Activated CD8-positive, alpha-beta T cell treated with anti-CD3 and anti-CD28 coated beads, Interleukin-2, amount 10 ng/mL, durations not matched to agents 7 days and 5 days (primary cell): ENCODE measurements at regions not wholly inside any gene's neighbourhood (a gene's known extent, or its start where the extent isn't known, plus 50 kb on each side); places are given as distances from the start of the nearest gene placed in this dataset.

Experiments used
- ATAC-seq: fragments of 150-1000 bp; cut with Tn5 transposase; one replicate; pipeline ENCODE4 v1.10.0; 2021; ENCODE audit warnings: moderate library complexity
- CTCF ChIA-PET: fragments of 350-600 bp; sonication (Branson Sonifier 250); formaldehyde crosslinking; loops from one replicate; lab custom pipeline; 2021; ENCODE audit warnings: antibody characterized with exemption; lab: Charles Lee
- POLR2A ChIA-PET: fragments of 350-600 bp; sonication (Branson Sonifier 250); formaldehyde crosslinking; loops from one replicate; lab custom pipeline; 2021; ENCODE audit warnings: antibody characterized with exemption; lab: Charles Lee
- DNase-seq: peaks from one replicate; pipeline ENCODE4 v3.0.0-alpha.2; 2020
- H3K27ac Mint-ChIP-seq: one replicate; pipeline ENCODE4 v1.8.0; 2021; ENCODE audit warnings: mild to moderate bottlenecking, mixed read lengths
- H3K27me3 Mint-ChIP-seq: one replicate; pipeline ENCODE4 v1.8.0; 2021; ENCODE audit warnings: low read depth, mixed read lengths
- H3K36me3 Mint-ChIP-seq: one replicate; pipeline ENCODE4 v1.8.0; 2021; ENCODE audit warnings: low read depth, mixed read lengths
- H3K4me1 Mint-ChIP-seq: one replicate; pipeline ENCODE4 v1.8.0; 2021; ENCODE audit warnings: low read depth, mixed read lengths
- H3K4me3 Mint-ChIP-seq: one replicate; pipeline ENCODE4 v1.8.0; 2021; ENCODE audit warnings: mild to moderate bottlenecking, mixed read lengths
- H3K9me3 Mint-ChIP-seq: one replicate; pipeline ENCODE4 v1.8.0; 2022; ENCODE audit warnings: mixed read lengths; ENCODE audit not compliant: insufficient read depth

DNA sequence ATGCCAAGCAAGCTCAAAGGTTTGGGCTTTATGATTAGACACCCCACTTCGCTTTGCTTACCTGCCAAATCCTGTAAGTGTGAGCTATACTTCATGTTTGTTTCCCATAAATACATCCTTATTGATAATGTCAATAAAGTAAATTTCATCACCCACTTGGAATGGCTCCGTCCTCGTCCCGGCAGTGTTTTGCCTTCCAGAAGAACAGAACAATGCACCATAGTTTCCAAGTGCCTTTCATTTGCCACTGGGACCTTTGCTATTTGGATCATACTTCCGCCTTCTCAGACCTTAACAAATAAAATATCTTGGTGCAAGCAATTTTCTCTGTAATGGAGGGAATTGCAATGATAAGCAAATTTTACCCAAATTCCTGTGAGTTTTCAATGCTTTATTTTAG, 229.3 kb downstream of the PIK3R1 start:
- Mint-ChIP-seq H3K9me3 (no peaks in the 10 kb centered on the region), H3K4me1 (peaks cover 43% of the 10 kb centered on the region), H3K27me3 (peaks cover 6% of the 10 kb centered on the region), H3K27ac (no peak overlapping the region), H3K4me3 (no peak overlapping the region), H3K36me3 (peaks cover 2% of the 10 kb centered on the region)
- CTCF ChIA-PET, result interaction anchor here (1.2 kb wide), 1 partner anchor 159 kb away, joined by 3 read pairs; no protein-coding TSS in a partner anchor
- POLR2A ChIA-PET, result no interaction called here
- DNase-seq (no peak), ATAC-seq (no peak)

DNA sequence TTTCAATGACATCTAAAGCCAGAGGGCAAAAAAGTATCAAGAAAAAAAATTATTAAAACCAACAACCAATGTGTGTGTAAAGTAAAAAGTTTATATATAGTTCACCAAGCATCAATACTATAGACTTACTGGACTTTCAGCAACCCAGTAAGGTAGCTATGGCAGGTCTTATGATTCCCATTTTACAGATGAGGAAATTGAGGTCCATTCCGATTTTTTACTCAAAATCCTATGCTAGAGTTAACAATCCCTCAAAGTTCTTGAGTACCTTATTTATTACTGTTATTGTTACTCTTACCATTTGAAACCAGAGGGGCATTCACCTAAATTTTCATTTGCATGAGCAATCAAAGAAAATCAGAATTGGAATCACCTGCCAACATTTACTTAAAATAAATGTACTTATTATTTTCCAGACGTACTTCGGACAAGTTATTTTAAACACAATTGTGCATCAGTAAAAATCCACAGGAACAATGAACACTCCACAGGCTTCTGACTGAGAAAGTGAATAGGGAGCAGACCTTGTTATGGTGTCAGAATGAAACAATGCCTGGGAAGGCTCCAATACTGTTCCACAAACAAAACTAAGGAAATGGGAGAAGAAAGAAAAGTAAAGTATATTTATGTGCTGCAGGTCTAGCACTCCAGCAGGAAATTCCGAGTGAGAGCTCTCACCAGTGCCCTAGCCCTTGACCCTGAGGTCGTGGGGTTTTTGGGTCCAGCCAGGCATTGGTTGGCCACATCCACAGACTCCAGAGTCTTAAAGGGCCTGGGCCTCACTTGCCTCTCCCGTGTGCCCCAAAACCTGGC, 229.9 kb downstream of the PIK3R1 start:
- H3K27me3 Mint-ChIP-seq, result peaks cover 6% of the 10 kb centered on the region
- no peak overlapping the region for H3K27ac Mint-ChIP-seq
- ATAC-seq (no peak), DNase-seq (no peak)
- no peaks in the 10 kb centered on the region for H3K9me3 Mint-ChIP-seq
- POLR2A ChIA-PET, result no interaction called here
- no peak overlapping the region for H3K4me3 Mint-ChIP-seq
- CTCF ChIA-PET, result interaction anchor here (1.2 to 2.6 kb wide), 2 partner anchors 158 to 159 kb away, joined by 3 to 13 read pairs; no protein-coding TSS in a partner anchor
- H3K36me3 Mint-ChIP-seq, result peaks cover 2% of the 10 kb centered on the region
- H3K4me1 Mint-ChIP-seq, result peaks cover 39% of the 10 kb centered on the region

DNA sequence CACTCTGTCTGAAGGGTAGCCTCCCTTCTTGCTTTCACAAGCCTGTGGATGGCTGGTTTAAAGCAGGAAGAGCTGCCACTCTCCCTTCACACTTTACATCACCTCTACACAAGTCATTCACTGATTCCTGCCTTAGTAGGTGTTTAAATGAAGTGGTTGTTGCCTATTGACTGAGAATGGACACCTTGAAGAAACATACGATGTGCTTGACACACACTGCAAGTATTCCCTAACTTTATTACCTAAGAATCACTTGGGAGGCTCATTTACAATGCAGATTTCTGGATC, 230.5 kb downstream of the PIK3R1 start:
- Mint-ChIP-seq H3K4me1 (peaks cover 33% of the 10 kb centered on the region), H3K4me3 (no peak overlapping the region), H3K27me3 (peaks cover 6% of the 10 kb centered on the region), H3K9me3 (no peaks in the 10 kb centered on the region), H3K27ac (no peak overlapping the region), H3K36me3 (no peaks in the 10 kb centered on the region)
- no peak for ATAC-seq
- CTCF ChIA-PET, result interaction anchor here (2.6 kb wide), 1 partner anchor 159 kb away, joined by 13 read pairs; no protein-coding TSS in a partner anchor
- POLR2A ChIA-PET, result no interaction called here
- DNase-seq, result no peak

DNA sequence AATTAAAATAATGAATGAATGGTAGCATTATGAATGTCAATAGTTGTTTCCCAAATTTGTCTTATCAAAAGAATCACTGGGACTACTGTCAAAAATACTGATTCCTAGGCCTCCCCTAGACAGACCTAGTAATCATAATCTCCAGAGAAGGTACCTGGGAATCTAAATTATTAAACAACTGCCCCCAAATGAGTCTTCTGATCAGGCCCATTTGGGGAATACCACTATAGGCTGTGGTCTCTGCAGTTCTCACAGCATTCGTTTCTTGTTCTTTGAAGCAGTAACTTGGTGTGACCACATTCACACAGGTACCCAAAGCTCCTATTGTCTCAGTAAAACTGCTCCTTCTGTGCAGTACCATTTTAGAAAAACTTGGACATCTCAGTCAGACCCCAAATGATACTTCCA, 230.9 kb downstream of the PIK3R1 start:
- no peaks in the 10 kb centered on the region for H3K9me3 Mint-ChIP-seq
- ATAC-seq (no peak), DNase-seq (no peak)
- no peak overlapping the region for H3K4me3 Mint-ChIP-seq
- POLR2A ChIA-PET, result no interaction called here
- no peaks in the 10 kb centered on the region for H3K36me3 Mint-ChIP-seq
- no peak overlapping the region for H3K27ac Mint-ChIP-seq
- H3K27me3 Mint-ChIP-seq, result peaks cover 7% of the 10 kb centered on the region
- CTCF ChIA-PET, result interaction anchor here (2.6 kb wide), 1 partner anchor 160 kb away, joined by 13 read pairs; no protein-coding TSS in a partner anchor
- peaks cover 28% of the 10 kb centered on the region for H3K4me1 Mint-ChIP-seq

DNA sequence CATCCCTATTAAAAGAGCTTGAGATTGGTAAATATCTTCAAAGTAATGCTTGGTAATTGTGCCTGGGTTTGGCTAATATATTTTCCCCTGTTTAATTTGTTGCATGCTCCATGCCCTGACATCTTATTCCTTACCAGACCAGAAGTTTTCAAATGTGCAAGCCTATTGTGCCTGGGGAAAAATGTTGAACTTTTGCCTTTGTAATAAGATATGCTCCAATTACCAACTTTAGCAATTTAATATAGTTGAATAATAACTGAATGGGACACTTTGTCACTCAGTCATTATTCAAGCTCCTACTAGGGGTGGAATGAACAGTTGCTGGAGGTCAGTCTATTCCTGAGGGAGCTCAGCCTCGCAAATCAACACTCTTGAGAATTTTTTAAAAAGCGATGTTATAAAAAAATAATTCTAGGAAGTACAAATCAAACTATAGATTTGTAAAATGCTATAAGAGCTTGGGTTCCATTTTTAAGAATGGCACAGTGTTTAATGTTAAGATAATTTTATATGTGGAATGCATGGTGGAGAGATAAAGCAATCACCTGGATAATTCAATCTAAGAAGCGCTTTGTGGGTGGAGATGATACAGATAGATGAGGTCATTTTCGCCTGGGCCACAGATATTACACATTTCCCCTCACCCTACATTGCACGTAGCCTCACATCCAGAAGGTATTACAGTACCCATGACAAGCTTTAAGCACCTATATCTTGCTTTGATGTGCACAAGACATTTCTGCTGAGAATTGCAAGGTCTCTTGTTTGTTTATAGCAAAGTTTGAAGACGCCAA, 231.8 kb downstream of the PIK3R1 start:
- Mint-ChIP-seq H3K27ac (no peak overlapping the region), H3K27me3 (peaks cover 8% of the 10 kb centered on the region), H3K4me3 (no peak overlapping the region), H3K4me1 (peaks cover 22% of the 10 kb centered on the region), H3K36me3 (no peaks in the 10 kb centered on the region), H3K9me3 (no peaks in the 10 kb centered on the region)
- ATAC-seq, result no peak
- no peak for DNase-seq
- POLR2A ChIA-PET, result no interaction called here
- CTCF ChIA-PET, result interaction anchor here (2.6 kb wide), 1 partner anchor 160 kb away, joined by 13 read pairs; no protein-coding TSS in a partner anchor

DNA sequence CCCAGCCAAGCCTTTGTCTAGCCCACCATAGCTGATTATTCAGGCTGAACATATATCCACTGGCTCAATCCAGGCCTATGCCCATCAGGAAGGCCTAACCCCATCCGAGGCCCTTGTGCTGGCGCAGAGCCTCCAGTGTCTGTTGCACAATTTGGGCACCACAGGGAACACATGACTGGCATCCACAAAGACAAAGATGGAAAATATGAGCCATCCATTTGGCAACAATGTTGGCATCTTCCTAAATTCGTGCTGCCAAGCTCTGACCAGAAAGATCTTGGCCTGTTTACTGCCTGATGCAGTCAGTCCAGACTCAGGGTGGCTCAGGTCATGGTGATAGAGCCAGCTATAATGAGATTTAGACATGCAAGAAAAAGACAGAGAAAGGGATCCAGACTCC, 233.8 kb downstream of the PIK3R1 start:
- Mint-ChIP-seq H3K4me3 (no peak overlapping the region), H3K27me3 (peaks cover 8% of the 10 kb centered on the region), H3K36me3 (no peaks in the 10 kb centered on the region), H3K9me3 (no peaks in the 10 kb centered on the region), H3K4me1 (peaks cover 13% of the 10 kb centered on the region), H3K27ac (no peak overlapping the region)
- CTCF ChIA-PET, result interaction anchor here (1.1 to 1.8 kb wide), 3 partner anchors 11 to 162 kb away, joined by 3 to 5 read pairs (median 4); no protein-coding TSS in a partner anchor
- ATAC-seq (no peak), DNase-seq (no peak)
- POLR2A ChIA-PET, result no interaction called here

DNA sequence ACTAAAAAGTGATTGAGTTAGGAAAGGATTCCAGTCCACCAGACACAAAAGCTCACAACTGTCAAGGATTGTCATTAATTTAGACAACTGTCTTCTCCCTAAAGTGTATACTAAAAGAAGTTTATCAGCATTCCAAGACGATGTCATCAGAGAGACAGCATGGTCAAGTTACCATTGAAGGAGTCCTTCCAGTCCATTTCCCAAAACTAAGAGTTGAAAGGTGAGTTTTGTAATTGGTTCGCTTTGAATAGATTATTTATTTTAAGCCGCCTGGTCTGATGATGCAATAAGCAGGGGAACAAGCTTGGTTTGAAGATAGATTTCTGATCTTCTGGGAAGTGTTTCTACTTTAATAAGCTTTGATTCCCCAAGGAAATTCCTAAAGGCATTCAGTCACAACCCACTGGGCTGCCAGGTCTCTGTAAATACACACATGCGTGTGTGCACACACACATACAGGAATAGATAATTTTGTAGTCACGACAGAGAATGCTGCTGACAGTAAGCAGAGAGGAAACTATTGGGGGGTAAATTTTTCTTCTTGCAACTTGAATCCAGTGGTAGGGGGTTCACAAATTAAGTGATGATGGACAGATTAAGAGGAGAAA, 234.8 kb downstream of the PIK3R1 start:
- CTCF ChIA-PET, result no interaction called here
- H3K9me3 Mint-ChIP-seq, result no peaks in the 10 kb centered on the region
- ATAC-seq, result no peak

DNA sequence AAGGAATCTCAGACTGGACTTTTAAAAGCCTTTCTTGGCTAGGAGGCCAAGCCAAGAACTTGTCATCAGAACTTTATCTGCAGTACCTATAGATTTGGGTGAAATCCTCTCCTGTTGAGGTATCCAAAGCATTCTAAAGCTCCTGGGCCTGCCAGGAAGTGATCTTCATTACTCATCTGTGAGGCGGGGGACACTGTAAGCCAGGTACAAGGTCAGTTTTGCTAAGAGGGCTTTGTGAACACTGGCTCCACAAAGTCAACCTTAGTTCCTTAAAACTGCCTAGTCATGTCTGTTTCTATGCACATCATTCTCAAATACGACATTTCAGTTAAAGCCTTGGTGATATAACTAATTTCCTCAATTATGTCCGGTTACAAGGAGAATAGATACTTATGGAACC, 236.7 kb downstream of the PIK3R1 start:
- Mint-ChIP-seq H3K9me3 (no peaks in the 10 kb centered on the region), H3K4me1 (no peaks in the 10 kb centered on the region), H3K27me3 (peaks cover 5% of the 10 kb centered on the region), H3K27ac (no peak overlapping the region), H3K4me3 (no peak overlapping the region), H3K36me3 (no peaks in the 10 kb centered on the region)
- ATAC-seq (no peak), DNase-seq (no peak)
- POLR2A ChIA-PET, result no interaction called here
- CTCF ChIA-PET, result interaction anchor here (0.9 to 1.4 kb wide), 3 partner anchors 11 to 166 kb away, joined by 3 to 5 read pairs (median 4); no protein-coding TSS in a partner anchor

More for the DNA sequence above, 234.8 kb downstream of the PIK3R1 start:
- Mint-ChIP-seq H3K4me3 (no peak overlapping the region), H3K4me1 (peaks cover 7% of the 10 kb centered on the region), H3K27ac (no peak overlapping the region), H3K27me3 (peaks cover 8% of the 10 kb centered on the region), H3K36me3 (no peaks in the 10 kb centered on the region)
- POLR2A ChIA-PET, result no interaction called here
- no peak for DNase-seq

DNA sequence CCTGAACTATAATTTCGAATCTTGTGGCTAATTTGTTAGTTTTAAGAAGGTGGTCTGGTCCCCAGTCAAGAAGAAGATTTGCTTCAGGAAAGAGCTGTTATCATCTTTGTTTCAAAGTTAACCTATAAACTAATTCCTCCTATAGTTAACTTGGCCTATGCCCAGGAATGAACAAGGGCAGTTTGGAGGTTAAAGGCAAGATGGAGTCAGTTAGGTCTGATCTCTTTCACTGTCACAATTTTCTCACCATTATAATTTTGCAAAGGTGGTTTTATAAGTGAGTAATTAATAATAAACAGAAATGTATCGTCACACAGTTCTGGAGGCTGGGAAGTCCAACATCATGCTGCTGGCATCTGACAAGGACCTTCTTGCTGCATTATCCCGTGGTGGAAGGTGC, 238.6 kb downstream of the PIK3R1 start:
- Mint-ChIP-seq H3K9me3 (no peaks in the 10 kb centered on the region), H3K27ac (no peak overlapping the region), H3K4me1 (peaks cover 15% of the 10 kb centered on the region), H3K4me3 (no peak overlapping the region), H3K36me3 (no peaks in the 10 kb centered on the region), H3K27me3 (peaks cover 2% of the 10 kb centered on the region)
- CTCF ChIA-PET, result interaction anchor here (0.8 to 1.7 kb wide), 2 partner anchors 168 kb away, joined by 3 to 11 read pairs; no protein-coding TSS in a partner anchor
- DNase-seq (no peak), ATAC-seq (no peak)
- POLR2A ChIA-PET, result no interaction called here

DNA sequence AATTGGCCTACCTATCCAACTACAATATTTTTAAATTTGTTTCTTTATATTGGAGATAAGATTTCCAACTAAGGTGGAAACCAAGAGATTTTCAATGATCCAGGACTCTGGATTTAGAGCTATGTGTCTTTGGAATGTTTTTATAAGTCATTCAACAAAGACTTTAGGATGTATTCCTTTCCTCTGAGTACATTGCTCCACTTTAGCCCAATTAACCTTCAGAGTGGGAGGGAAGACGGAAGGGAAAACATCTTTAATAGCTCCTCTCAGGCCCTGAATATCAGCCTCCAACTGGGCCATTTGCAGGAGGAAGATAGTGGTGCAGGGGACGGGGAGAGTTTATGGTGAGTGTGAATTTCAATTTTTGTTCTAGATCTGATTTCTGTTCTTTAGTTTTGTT, 239.2 kb downstream of the PIK3R1 start:
- no peaks in the 10 kb centered on the region for H3K9me3 Mint-ChIP-seq
- POLR2A ChIA-PET, result no interaction called here
- H3K4me1 Mint-ChIP-seq, result peaks cover 19% of the 10 kb centered on the region
- no peaks in the 10 kb centered on the region for H3K36me3 Mint-ChIP-seq
- DNase-seq (no peak), ATAC-seq (no peak)
- CTCF ChIA-PET, result interaction anchor here (1.7 kb wide), 1 partner anchor 168 kb away, joined by 11 read pairs; no protein-coding TSS in a partner anchor
- H3K27me3 Mint-ChIP-seq, result peaks cover 2% of the 10 kb centered on the region
- no peak overlapping the region for H3K4me3 Mint-ChIP-seq
- no peak overlapping the region for H3K27ac Mint-ChIP-seq

DNA sequence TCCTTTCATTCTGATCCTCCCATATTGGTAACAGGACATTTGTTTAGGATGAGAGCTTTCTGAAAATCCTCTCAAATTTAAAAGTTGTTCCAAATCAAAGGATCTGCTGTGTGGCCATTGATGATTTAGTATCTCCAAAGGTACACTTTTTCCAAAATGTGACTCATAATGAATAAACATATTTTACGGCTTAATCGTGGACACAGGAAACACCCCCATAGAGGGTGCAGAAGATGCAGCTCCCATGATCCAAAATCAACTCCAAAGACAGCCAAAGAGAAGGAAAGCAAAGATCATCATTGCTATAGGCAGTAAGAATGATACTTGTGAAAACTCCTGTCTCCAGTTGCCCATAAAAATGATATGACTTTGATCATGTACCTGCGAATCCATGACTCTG, 239.7 kb downstream of the PIK3R1 start:
- Mint-ChIP-seq H3K36me3 (no peaks in the 10 kb centered on the region), H3K9me3 (no peaks in the 10 kb centered on the region), H3K4me3 (no peak overlapping the region), H3K27me3 (peaks cover 2% of the 10 kb centered on the region), H3K27ac (no peak overlapping the region), H3K4me1 (peaks cover 23% of the 10 kb centered on the region)
- ChIA-PET CTCF (interaction anchor here (1.4 to 1.7 kb wide), 2 partner anchors 79 to 169 kb away, joined by 3 to 11 read pairs; no protein-coding TSS in a partner anchor), POLR2A (no interaction called here)
- ATAC-seq (no peak), DNase-seq (no peak)
